ENCODE measurements at regions not wholly inside any gene's neighbourhood (a gene's known extent, or its start where the extent isn't known, plus 50 kb on each side); places are given as distances from the start of the nearest gene placed in this dataset.

DNA sequence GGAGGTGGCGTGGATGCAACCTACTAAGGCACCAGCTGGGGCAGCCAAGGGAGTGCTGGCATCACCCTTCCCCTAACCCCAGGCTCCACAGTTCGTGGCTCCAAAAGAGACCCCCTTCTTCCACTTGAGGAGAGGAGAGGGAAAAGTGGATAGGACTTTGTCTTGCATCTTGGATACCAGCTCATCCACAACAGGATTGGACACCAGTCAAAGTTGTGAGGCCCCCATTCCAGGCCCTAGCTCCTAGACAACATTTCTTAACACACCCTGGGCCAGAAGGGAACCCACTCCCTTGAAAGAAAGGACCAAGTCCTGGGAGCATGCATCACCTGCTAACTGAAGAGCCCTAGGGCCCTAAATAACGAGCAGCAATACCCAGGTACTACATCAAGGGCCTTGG, 372.6 kb upstream of the PLXNA2 start:
- H3K36me3 ChIP-seq (ENCODE audit: insufficient read depth, low read length): no peaks in the 10 kb centered on the region
- no peaks in the 10 kb centered on the region for H3K27me3 ChIP-seq (ENCODE audit: insufficient read depth, low read length)
- no peaks in the 10 kb centered on the region for H3K4me1 ChIP-seq (ENCODE audit: insufficient read depth, low read length)
- no peak overlapping the region for H3K4me3 ChIP-seq (ENCODE audit: low read length)
- no peaks in the 10 kb centered on the region for H3K9me3 ChIP-seq (ENCODE audit: low read length)
- H2AFZ ChIP-seq (ENCODE audit: low read depth, low read length): no peak overlapping the region

DNA sequence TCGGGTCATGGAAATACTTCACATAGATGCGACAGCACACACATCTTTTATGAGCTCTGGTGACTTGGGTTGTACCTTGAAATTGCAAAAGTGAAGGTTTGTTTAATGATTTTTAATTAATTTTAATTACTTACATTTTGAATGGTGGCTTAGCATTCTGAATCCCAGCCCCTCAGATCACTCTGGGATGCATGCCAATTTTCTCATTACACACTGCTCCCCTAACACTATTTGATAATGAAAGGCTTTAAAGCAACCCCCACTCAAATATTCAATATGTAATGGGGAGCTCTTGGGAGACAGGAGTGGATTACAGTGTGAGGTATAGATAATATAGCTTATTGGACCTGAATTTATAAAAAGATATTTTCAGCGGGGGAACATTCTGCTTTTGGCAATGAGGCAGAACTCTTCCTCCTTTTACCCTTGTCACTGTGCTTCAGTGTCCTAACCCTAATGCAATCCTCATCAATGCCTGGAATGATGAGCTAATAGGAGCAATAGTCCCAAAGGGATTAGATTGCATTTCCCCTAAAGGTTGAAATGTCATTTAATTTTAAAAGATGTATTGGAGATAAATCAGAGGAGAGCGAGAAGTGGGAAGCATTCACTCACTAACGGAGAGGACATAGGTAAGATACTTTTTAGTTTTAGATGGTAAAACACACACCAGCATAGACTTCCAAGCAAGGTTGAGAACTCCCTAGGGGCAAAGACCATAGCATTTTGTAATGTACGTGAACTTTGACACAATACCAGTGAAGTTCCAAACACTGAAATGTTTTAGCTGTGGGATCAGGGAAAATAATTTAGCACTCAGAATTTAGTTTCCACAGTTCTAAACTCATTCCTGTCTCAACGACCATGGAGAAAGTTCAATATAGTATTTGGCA, 384.1 kb upstream of the PLXNA2 start:
- no peaks in the 10 kb centered on the region for H3K27me3 ChIP-seq (ENCODE audit: insufficient read depth, low read length)
- H3K4me3 ChIP-seq (ENCODE audit: low read length): no peak overlapping the region
- H3K9me3 ChIP-seq (ENCODE audit: low read length): no peaks in the 10 kb centered on the region
- H2AFZ ChIP-seq (ENCODE audit: low read depth, low read length): no peak overlapping the region
- no peaks in the 10 kb centered on the region for H3K4me1 ChIP-seq (ENCODE audit: insufficient read depth, low read length)
- H3K36me3 ChIP-seq (ENCODE audit: insufficient read depth, low read length): no peaks in the 10 kb centered on the region

- Histone ChIP-seq H2AFZ (ENCODE audit: low read depth, low read length) (no peak overlapping the region), H3K9me3 (ENCODE audit: low read length) (no peaks in the 10 kb centered on the region), H3K27me3 (ENCODE audit: insufficient read depth, low read length) (no peaks in the 10 kb centered on the region), H3K4me3 (ENCODE audit: low read length) (no peak overlapping the region), H3K36me3 (ENCODE audit: insufficient read depth, low read length) (no peaks in the 10 kb centered on the region), H3K4me1 (ENCODE audit: insufficient read depth, low read length) (no peaks in the 10 kb centered on the region)
Measured at GRCh38 chr1:208631092-208631491, 386.9 kb upstream of the PLXNA2 start.

DNA sequence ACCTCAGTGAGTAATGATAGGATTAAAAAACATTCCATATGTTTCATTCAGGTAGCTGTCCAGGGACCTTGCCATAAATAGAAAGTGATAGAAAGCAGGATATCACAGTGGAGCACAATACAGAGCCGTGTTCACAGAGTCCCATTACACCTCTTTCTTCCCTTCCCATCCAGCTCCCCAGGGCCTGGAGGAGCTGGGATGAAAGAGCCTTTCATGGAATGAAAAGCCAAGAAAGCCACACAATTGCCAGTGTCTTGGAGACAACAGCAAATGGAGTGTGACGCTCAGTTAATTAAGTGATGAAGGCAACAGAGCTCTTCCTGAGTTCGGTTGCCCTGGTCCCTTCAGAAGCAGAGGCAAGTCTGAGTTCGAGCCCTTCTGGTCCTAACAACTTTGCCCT, 387.3 kb upstream of the PLXNA2 start:
- H3K36me3 ChIP-seq (ENCODE audit: insufficient read depth, low read length): no peaks in the 10 kb centered on the region
- no peak overlapping the region for H3K4me3 ChIP-seq (ENCODE audit: low read length)
- no peaks in the 10 kb centered on the region for H3K4me1 ChIP-seq (ENCODE audit: insufficient read depth, low read length)
- H3K9me3 ChIP-seq (ENCODE audit: low read length): no peaks in the 10 kb centered on the region
- no peaks in the 10 kb centered on the region for H3K27me3 ChIP-seq (ENCODE audit: insufficient read depth, low read length)
- H2AFZ ChIP-seq (ENCODE audit: low read depth, low read length): no peak overlapping the region

DNA sequence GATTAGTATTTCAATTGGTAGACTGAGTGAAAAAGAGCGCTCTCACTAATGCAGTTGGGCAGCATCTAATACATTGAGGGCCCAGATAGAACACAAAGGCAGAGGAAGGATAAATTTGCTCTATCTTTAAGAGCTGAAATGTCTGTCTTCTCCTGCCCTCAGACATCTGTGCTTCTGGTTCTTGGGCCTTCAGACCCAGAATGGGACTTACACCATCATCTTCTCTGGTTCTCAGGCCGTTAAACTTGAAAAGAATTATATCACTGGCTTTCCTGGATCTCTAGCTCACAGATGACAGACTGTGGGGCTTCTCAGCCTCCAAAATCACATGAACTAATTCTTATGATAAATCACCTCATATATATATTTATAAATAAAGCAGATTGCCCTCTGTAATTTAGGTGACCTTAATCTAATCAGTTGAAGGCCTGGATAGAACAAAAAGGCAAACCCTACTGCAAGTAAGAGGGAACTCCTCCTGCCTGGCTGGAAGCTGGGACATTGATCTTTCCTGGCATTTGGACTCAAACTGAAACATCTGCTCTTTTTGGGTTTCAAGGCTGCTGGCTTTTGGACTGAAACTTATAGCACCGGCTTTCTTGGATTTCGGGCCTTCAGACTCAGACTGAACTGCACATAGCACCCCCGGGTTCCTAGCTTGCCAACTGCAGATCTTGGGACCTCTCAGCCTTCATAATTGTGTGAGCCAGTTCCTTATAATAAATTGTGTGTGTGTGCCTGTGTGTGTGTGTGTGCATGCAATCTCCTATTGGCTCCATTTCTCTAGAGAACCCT, 390.4 kb upstream of the PLXNA2 start:
- Histone ChIP-seq H3K36me3 (ENCODE audit: insufficient read depth, low read length) (no peaks in the 10 kb centered on the region), H3K9me3 (ENCODE audit: low read length) (no peaks in the 10 kb centered on the region)

DNA sequence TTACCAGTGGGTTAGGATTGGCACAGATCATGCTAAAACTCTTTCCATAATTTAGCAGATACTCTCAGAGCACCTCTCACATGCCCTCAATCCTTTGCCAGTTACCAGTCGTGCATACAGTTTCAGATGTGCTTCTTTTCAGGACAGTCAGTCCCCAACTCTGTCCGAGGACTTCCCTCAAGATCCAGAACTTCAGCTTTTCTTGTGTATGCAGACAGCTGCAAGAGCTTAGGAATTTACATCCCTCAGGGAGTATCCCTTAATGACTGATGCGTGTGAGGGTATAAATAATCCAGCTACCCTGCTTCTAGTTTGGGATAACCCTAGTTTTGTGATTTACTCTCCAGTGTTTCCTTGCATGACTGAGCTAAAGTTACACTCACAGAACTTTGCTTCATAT, 393.0 kb upstream of the PLXNA2 start:
- Histone ChIP-seq H3K4me1 (ENCODE audit: insufficient read depth, low read length) (no peaks in the 10 kb centered on the region), H3K36me3 (ENCODE audit: insufficient read depth, low read length) (no peaks in the 10 kb centered on the region), H3K4me3 (ENCODE audit: low read length) (no peak overlapping the region), H3K9me3 (ENCODE audit: low read length) (no peaks in the 10 kb centered on the region), H3K27me3 (ENCODE audit: insufficient read depth, low read length) (no peaks in the 10 kb centered on the region), H2AFZ (ENCODE audit: low read depth, low read length) (no peak overlapping the region)

More for the DNA sequence above, 390.4 kb upstream of the PLXNA2 start:
- Histone ChIP-seq H3K27me3 (ENCODE audit: insufficient read depth, low read length) (no peaks in the 10 kb centered on the region), H3K4me3 (ENCODE audit: low read length) (no peak overlapping the region), H2AFZ (ENCODE audit: low read depth, low read length) (no peak overlapping the region), H3K4me1 (ENCODE audit: insufficient read depth, low read length) (no peaks in the 10 kb centered on the region)

GRCh38 chr1:208639382-208639781, 395.2 kb upstream of the PLXNA2 start:
- Histone ChIP-seq H2AFZ (ENCODE audit: low read depth, low read length) (no peak overlapping the region), H3K4me1 (ENCODE audit: insufficient read depth, low read length) (no peaks in the 10 kb centered on the region), H3K36me3 (ENCODE audit: insufficient read depth, low read length) (no peaks in the 10 kb centered on the region), H3K27me3 (ENCODE audit: insufficient read depth, low read length) (no peaks in the 10 kb centered on the region), H3K9me3 (ENCODE audit: low read length) (no peaks in the 10 kb centered on the region), H3K4me3 (ENCODE audit: low read length) (no peak overlapping the region)

DNA sequence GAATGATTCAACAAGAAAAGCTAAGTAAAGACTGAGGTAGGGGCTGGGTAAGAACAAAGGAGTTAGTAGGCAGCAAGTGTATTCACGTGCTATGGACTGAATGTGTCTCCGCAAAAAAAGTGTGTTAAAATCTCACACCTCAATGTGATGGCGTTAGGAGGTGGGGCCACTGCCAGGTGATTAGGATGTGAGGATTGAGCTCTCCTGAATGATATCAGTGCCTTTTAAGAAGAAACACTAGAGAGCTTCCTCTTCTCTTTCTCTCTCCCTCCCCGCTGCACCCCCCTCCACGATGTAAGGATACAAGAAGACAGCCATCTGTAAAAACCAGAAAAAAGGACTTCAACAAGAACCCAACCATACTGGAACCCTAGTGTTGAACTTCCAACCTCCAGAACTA, 396.1 kb upstream of the PLXNA2 start:
- no peaks in the 10 kb centered on the region for H3K4me1 ChIP-seq (ENCODE audit: insufficient read depth, low read length)
- H3K9me3 ChIP-seq (ENCODE audit: low read length): no peaks in the 10 kb centered on the region
- H3K27me3 ChIP-seq (ENCODE audit: insufficient read depth, low read length): no peaks in the 10 kb centered on the region
- H3K4me3 ChIP-seq (ENCODE audit: low read length): no peak overlapping the region
- no peaks in the 10 kb centered on the region for H3K36me3 ChIP-seq (ENCODE audit: insufficient read depth, low read length)
- no peak overlapping the region for H2AFZ ChIP-seq (ENCODE audit: low read depth, low read length)

- H3K27me3 ChIP-seq (ENCODE audit: insufficient read depth, low read length): no peaks in the 10 kb centered on the region
- no peaks in the 10 kb centered on the region for H3K4me1 ChIP-seq (ENCODE audit: insufficient read depth, low read length)
- no peaks in the 10 kb centered on the region for H3K36me3 ChIP-seq (ENCODE audit: insufficient read depth, low read length)
- no peak overlapping the region for H2AFZ ChIP-seq (ENCODE audit: low read depth, low read length)
- H3K4me3 ChIP-seq (ENCODE audit: low read length): no peak overlapping the region
- H3K9me3 ChIP-seq (ENCODE audit: low read length): no peaks in the 10 kb centered on the region
Measured at GRCh38 chr1:208641579-208642280, 397.5 kb upstream of the PLXNA2 start.

DNA sequence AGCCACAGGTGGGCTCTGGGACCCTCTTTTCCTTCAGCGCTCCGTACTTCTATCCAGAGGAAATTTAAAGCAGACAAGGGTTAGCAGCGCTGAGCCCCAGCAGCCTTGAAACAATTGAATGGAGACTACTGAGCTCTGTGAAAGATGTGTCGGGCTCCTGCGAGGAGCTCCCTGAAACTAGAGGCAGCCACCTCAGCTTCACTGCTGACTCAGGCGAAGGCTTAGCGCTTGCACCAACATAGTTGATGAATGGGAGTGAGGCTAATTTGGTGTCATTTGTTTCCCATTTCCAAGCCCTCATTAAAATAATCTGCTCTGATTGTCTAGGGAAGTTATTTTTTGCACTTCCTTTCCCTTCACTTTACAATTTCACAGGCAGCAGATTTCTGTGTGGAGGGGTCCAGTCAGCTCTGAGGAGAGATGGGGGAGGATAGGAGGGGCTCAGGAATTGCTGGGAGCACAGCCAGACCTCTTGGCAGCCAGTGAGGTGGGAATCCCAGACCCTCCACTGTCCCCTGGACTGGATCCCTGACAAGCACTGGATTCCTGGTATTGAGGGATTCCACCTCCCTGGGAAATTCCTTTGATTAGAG, 398.9 kb upstream of the PLXNA2 start:
- no peaks in the 10 kb centered on the region for H3K27me3 ChIP-seq (ENCODE audit: insufficient read depth, low read length)
- H3K36me3 ChIP-seq (ENCODE audit: insufficient read depth, low read length): no peaks in the 10 kb centered on the region
- no peaks in the 10 kb centered on the region for H3K9me3 ChIP-seq (ENCODE audit: low read length)
- no peak overlapping the region for H2AFZ ChIP-seq (ENCODE audit: low read depth, low read length)
- H3K4me1 ChIP-seq (ENCODE audit: insufficient read depth, low read length): no peaks in the 10 kb centered on the region
- H3K4me3 ChIP-seq (ENCODE audit: low read length): no peak overlapping the region

- H3K4me1 ChIP-seq (ENCODE audit: insufficient read depth, low read length): no peaks in the 10 kb centered on the region
- no peaks in the 10 kb centered on the region for H3K27me3 ChIP-seq (ENCODE audit: insufficient read depth, low read length)
- H3K36me3 ChIP-seq (ENCODE audit: insufficient read depth, low read length): no peaks in the 10 kb centered on the region
- no peak overlapping the region for H3K4me3 ChIP-seq (ENCODE audit: low read length)
- H2AFZ ChIP-seq (ENCODE audit: low read depth, low read length): no peak overlapping the region
- H3K9me3 ChIP-seq (ENCODE audit: low read length): no peaks in the 10 kb centered on the region
Measured at GRCh38 chr1:208644401-208645160, 400.4 kb upstream of the PLXNA2 start.

GRCh38 chr1:208646431-208646830, 402.2 kb upstream of the PLXNA2 start:
- Histone ChIP-seq H3K4me3 (ENCODE audit: low read length) (no peak overlapping the region), H3K9me3 (ENCODE audit: low read length) (no peaks in the 10 kb centered on the region), H3K36me3 (ENCODE audit: insufficient read depth, low read length) (no peaks in the 10 kb centered on the region), H3K4me1 (ENCODE audit: insufficient read depth, low read length) (no peaks in the 10 kb centered on the region), H2AFZ (ENCODE audit: low read depth, low read length) (no peak overlapping the region), H3K27me3 (ENCODE audit: insufficient read depth, low read length) (no peaks in the 10 kb centered on the region)
